SK-N-SH (cell line): ENCODE measurements at regions not wholly inside any gene's neighbourhood (a gene's known extent, or its start where the extent isn't known, plus 50 kb on each side); places are given as distances from the start of the nearest gene placed in this dataset.

ENCODE experiments used
- CTCF ChIA-PET: fragments of 300-600, 350-600 bp; formaldehyde crosslinking; extraction: SDS; loops from one replicate; lab custom pipeline; 2021; lab: Yijun Ruan, JAX
- POLR2A ChIA-PET: fragments of 350-600 bp; sonication (Branson Sonifier 250); formaldehyde crosslinking; extraction: SDS; loops from one replicate; lab custom pipeline; 2020; ENCODE audit warnings: antibody characterized with exemption, inconsistent platforms; lab: Yijun Ruan, JAX
- DNase-seq: peaks from one replicate; pipeline ENCODE4 v3.0.0; 2012
- H2AFZ ChIP-seq: fragments of 200-600 bp; sonication (generic); 2 replicates; pipeline ENCODE4 v1.8.1; 2016; ENCODE audit warnings: antibody characterized with exemption, mild to moderate bottlenecking, low read depth
- H3F3A ChIP-seq: fragments of 200-600 bp; sonication (generic); replicated peaks from 2 replicates; pipeline ENCODE3; 2016; ENCODE audit warnings: antibody characterized with exemption, mild to moderate bottlenecking; ENCODE audit not compliant: insufficient read depth
- H3K27ac ChIP-seq, 2 experiments: fragments of 200-500 bp in 1 of 2; fragments of 200-600 bp in 1 of 2; sonication (Bioruptor generic) in 1 of 2; sonication (generic), shearing (Covaris generic) in 1 of 2; 2 replicates each; pipeline versions ENCODE4 v1.5.1 to v1.6.1; 2014 to 2016; ENCODE audit warnings: low read depth in 2 of 2, inconsistent platforms in 1 of 2, low read length in 1 of 2, mild to moderate bottlenecking in 1 of 2, mixed read lengths in 1 of 2
- H3K27me3 ChIP-seq: fragments of 200-600 bp; sonication (generic), shearing (Covaris generic); 2 replicates; pipeline ENCODE4 v1.6.1; 2016; ENCODE audit warnings: mixed run types; ENCODE audit not compliant: insufficient read depth
- H3K36me3 ChIP-seq, 2 experiments: fragments of 200-500 bp in 1 of 2; fragments of 200-600 bp in 1 of 2; sonication (Bioruptor generic) in 1 of 2; sonication (generic) in 1 of 2; replicated peaks in 1 of 2; 2 replicates each; pipeline versions ENCODE3 to v1.5.1; 2014 to 2016; ENCODE audit warnings: low read length in 1 of 2, mild to moderate bottlenecking in 1 of 2; ENCODE audit not compliant: insufficient read depth in 2 of 2, control insufficient read depth in 1 of 2
- H3K4me1 ChIP-seq, 2 experiments: fragments of 200-500 bp in 1 of 2; fragments of 200-600 bp in 1 of 2; sonication (Bioruptor generic) in 1 of 2; sonication (generic), shearing (Covaris generic) in 1 of 2; 2 replicates each; pipeline versions ENCODE4 v1.5.1 to v1.6.1; 2014 to 2016; ENCODE audit warnings: low read depth in 1 of 2, low read length in 1 of 2, mixed run types in 1 of 2; ENCODE audit not compliant: insufficient read depth in 2 of 2, control insufficient read depth in 1 of 2
- H3K4me2 ChIP-seq: fragments of 200-600 bp; sonication (generic), shearing (Covaris generic); 2 replicates; pipeline ENCODE4 v1.6.1; 2017; ENCODE audit warnings: mixed run types
- H3K4me3 ChIP-seq, 2 experiments: fragments of 200-500 bp in 1 of 2; fragments of 200-600 bp in 1 of 2; sonication (Bioruptor generic) in 1 of 2; sonication (generic), shearing (Covaris generic) in 1 of 2; 2 replicates each; pipeline versions ENCODE4 v1.5.1 to v1.8.1; 2014 to 2016; ENCODE audit warnings: low read depth in 2 of 2, inconsistent platforms in 1 of 2, low read length in 1 of 2, mild to moderate bottlenecking in 1 of 2, mixed read lengths in 1 of 2, moderate library complexity in 1 of 2
- H3K79me2 ChIP-seq: fragments of 200-600 bp; sonication (generic); 2 replicates; pipeline ENCODE4 v1.8.1; 2017; ENCODE audit warnings: mild to moderate bottlenecking; ENCODE audit not compliant: insufficient read depth
- H3K9ac ChIP-seq: fragments of 200-600 bp; sonication (generic); 2 replicates; pipeline ENCODE4 v1.6.1; 2017; ENCODE audit warnings: mixed run types
- H3K9me2 ChIP-seq: fragments of 200-600 bp; sonication (generic); 2 replicates; pipeline ENCODE4 v1.6.1; 2017; ENCODE audit warnings: mixed run types
- H3K9me3 ChIP-seq: fragments of 200-600 bp; sonication (generic); 2 replicates; pipeline ENCODE4 v1.6.1; 2017; ENCODE audit warnings: mixed run types, mild to moderate bottlenecking, moderate library complexity
- H4K20me1 ChIP-seq: fragments of 200-600 bp; sonication (generic); 2 replicates; pipeline ENCODE4 v1.6.1; 2017; ENCODE audit warnings: mild to moderate bottlenecking, mixed run types; ENCODE audit not compliant: insufficient read depth
- CHD2 ChIP-seq: fragments of 150-350 bp; IDR thresholded peaks from 2 replicates; pipeline ENCODE4 v1.6.1; 2018; ENCODE audit warnings: low read length; ENCODE audit not compliant: partially characterized antibody
- CTCF ChIP-seq: fragments of 200-600 bp; sonication (generic); IDR thresholded peaks from 2 replicates; pipeline ENCODE4 v1.6.1; 2017; ENCODE audit warnings: antibody characterized with exemption, mild to moderate bottlenecking, moderate library complexity
- EP300 ChIP-seq, 2 experiments: IDR thresholded peaks; 2 replicates each; pipeline versions ENCODE4 v1.4.0 to v1.6.1; 2012; ENCODE audit warnings: borderline replicate concordance in 1 of 2, low read depth in 1 of 2, low read length in 1 of 2
- FOSL2 ChIP-seq: IDR thresholded peaks from 2 replicates; pipeline ENCODE4 v1.4.0; 2012; ENCODE audit warnings: low read depth, mild to moderate bottlenecking, moderate library complexity, borderline replicate concordance
- FOXJ3 ChIP-seq: sonication (generic); formaldehyde crosslinking; IDR thresholded peaks from 2 replicates; pipeline ENCODE4 v1.5.1; 2020; ENCODE audit warnings: mild to moderate bottlenecking, missing genetic modification reagents
- FOXM1 ChIP-seq: IDR thresholded peaks from 2 replicates; pipeline ENCODE4 v1.4.0; 2012; ENCODE audit warnings: low read depth, mild to moderate bottlenecking
- GABPA ChIP-seq: IDR thresholded peaks from 2 replicates; pipeline ENCODE4 v1.4.0; 2012; ENCODE audit warnings: low read depth, mild to moderate bottlenecking
- IRF3 ChIP-seq: fragments of 150-350 bp; IDR thresholded peaks from 2 replicates; pipeline ENCODE4 v1.6.1; 2016; ENCODE audit warnings: mild to moderate bottlenecking, low read depth, low read length
- JUND ChIP-seq: IDR thresholded peaks from 2 replicates; pipeline ENCODE4 v1.4.0; 2012
- MAX ChIP-seq: IDR thresholded peaks from 2 replicates; pipeline ENCODE4 v1.4.0; 2012; ENCODE audit warnings: low read depth
- MXI1 ChIP-seq: IDR thresholded peaks from 2 replicates; pipeline ENCODE4 v1.6.1; 2012; ENCODE audit warnings: mild to moderate bottlenecking, low read depth, low read length, improper control_type of control experiment
- NFIC ChIP-seq: IDR thresholded peaks from 2 replicates; pipeline ENCODE4 v1.4.0; 2012; ENCODE audit warnings: borderline replicate concordance
- NRF1 ChIP-seq: IDR thresholded peaks from 2 replicates; pipeline ENCODE4 v1.6.1; 2012; ENCODE audit warnings: low read depth, mild to moderate bottlenecking, low read length
- POLR2AphosphoS5 ChIP-seq: IDR thresholded peaks from 2 replicates; pipeline ENCODE4 v1.6.1; 2012; ENCODE audit warnings: low read depth, low read length
- RAD21 ChIP-seq: IDR thresholded peaks from 2 replicates; pipeline ENCODE4 v1.6.1; 2012; ENCODE audit warnings: mild to moderate bottlenecking, low read length
- RCOR1 ChIP-seq: fragments of 150-350 bp; IDR thresholded peaks from 2 replicates; pipeline ENCODE4 v1.6.1; 2017; ENCODE audit warnings: antibody characterized with exemption, low read length
- RFX5 ChIP-seq: IDR thresholded peaks from 2 replicates; pipeline ENCODE4 v1.6.1; 2012; ENCODE audit warnings: mild to moderate bottlenecking, improper control_type of control experiment, low read length
- RXRA ChIP-seq: IDR thresholded peaks from 2 replicates; pipeline ENCODE4 v1.4.0; 2012; ENCODE audit warnings: low read depth, mild to moderate bottlenecking, borderline replicate concordance
- SMC3 ChIP-seq: IDR thresholded peaks from 2 replicates; pipeline ENCODE4 v1.6.1; 2012; ENCODE audit warnings: low read depth, low read length, improper control_type of control experiment
- TAF1 ChIP-seq: IDR thresholded peaks from 2 replicates; pipeline ENCODE4 v1.6.1; 2012; ENCODE audit warnings: low read depth, mild to moderate bottlenecking, low read length, moderate library complexity, borderline replicate concordance
- TEAD4 ChIP-seq: IDR thresholded peaks from 2 replicates; pipeline ENCODE4 v1.4.0; 2012; ENCODE audit warnings: mild to moderate bottlenecking, borderline replicate concordance; ENCODE audit not compliant: insufficient read depth
- USF2 ChIP-seq: fragments of 150-350 bp; IDR thresholded peaks from 2 replicates; pipeline ENCODE4 v1.6.1; 2017; ENCODE audit warnings: antibody characterized with exemption, low read length, low read depth, borderline replicate concordance
- YY1 ChIP-seq: IDR thresholded peaks from 2 replicates; pipeline ENCODE4 v1.4.0; 2012; ENCODE audit warnings: low read depth, mild to moderate bottlenecking
- WGBS: methylation state at CpG from one replicate; pipeline ENCODE4 v1.1.6; 2017; ENCODE audit warnings: low lambda C conversion rate; 5-methylcytosine and 5-hydroxymethylcytosine counted together

GRCh38 chr1:79613046-79613445 lies 606.5 kb upstream of the ADGRL4 start:
- ChIA-PET POLR2A (no interaction called here), CTCF (interaction anchor here (2.1 kb wide), 1 partner anchor 9 kb away, joined by 7 read pairs; no protein-coding TSS in a partner anchor)
- Histone ChIP-seq H3K4me1 (no peaks in the 10 kb centered on the region), H2AFZ (no peak overlapping the region), H3K36me3 (no peaks in the 10 kb centered on the region), H4K20me1 (no peaks in the 10 kb centered on the region), H3K9me2 (no peaks in the 10 kb centered on the region), H3K4me2 (no peak overlapping the region), H3F3A (no peaks in the 10 kb centered on the region), H3K9me3 (no peaks in the 10 kb centered on the region), H3K27ac (no peak overlapping the region), H3K79me2 (no peaks in the 10 kb centered on the region), H3K27me3 (no peaks in the 10 kb centered on the region), H3K9ac (no peak overlapping the region), H3K4me3 (no peak overlapping the region)
- 44% methylated on average over 1 of the region's 1 CpG for WGBS
- TF ChIP-seq MXI1 (no peak), GABPA (no peak), NFIC (no peak), RFX5 (no peak), JUND (no peak), RXRA (no peak), EP300 (IDR thresholded peaks at IDR 0.05; ENCODE audit: borderline replicate concordance in 1 of 2, low read depth in 1 of 2, low read length in 1 of 2) (no peak), MAX (no peak), SMC3 (no peak), TAF1 (no peak), RAD21 (no peak), USF2 (no peak), YY1 (no peak), TEAD4 (no peak)
- DNase-seq = no peak

- Histone ChIP-seq H3K4me1 (no peaks in the 10 kb centered on the region), H3K9me2 (no peaks in the 10 kb centered on the region), H3K27me3 (no peaks in the 10 kb centered on the region), H3K9me3 (no peaks in the 10 kb centered on the region), H3K27ac (no peak overlapping the region), H4K20me1 (no peaks in the 10 kb centered on the region), H3K4me2 (no peak overlapping the region), H2AFZ (no peak overlapping the region), H3F3A (no peaks in the 10 kb centered on the region), H3K9ac (no peak overlapping the region), H3K36me3 (no peaks in the 10 kb centered on the region), H3K4me3 (no peak overlapping the region), H3K79me2 (no peaks in the 10 kb centered on the region)
- TF ChIP-seq NRF1 (no peak), CTCF (no peak), FOXM1 (no peak), FOXJ3 (CRISPR knock-in tag) (no peak), FOSL2 (no peak), RFX5 (no peak), YY1 (no peak), EP300 (IDR thresholded peaks at IDR 0.05; ENCODE audit: borderline replicate concordance in 1 of 2, low read depth in 1 of 2, low read length in 1 of 2) (no peak), SMC3 (no peak), RAD21 (no peak), TEAD4 (no peak), POLR2AphosphoS5 (no peak), NFIC (no peak), MXI1 (no peak), CHD2 (no peak), JUND (no peak), IRF3 (no peak), RCOR1 (no peak), TAF1 (no peak)
- CTCF ChIA-PET = no interaction called here
- POLR2A ChIA-PET = no interaction called here
- no peak for DNase-seq
- WGBS = 40% methylated on average over 8 of the region's 9 CpGs
Observed at GRCh38 chr1:79604490-79605198, 598.1 kb upstream of the ADGRL4 start.
